HepG2 (cell line): ENCODE measurements at regions not wholly inside any gene's neighbourhood (a gene's known extent, or its start where the extent isn't known, plus 50 kb on each side); places are given as distances from the start of the nearest gene placed in this dataset.

ENCODE experiments used
- ATAC-seq: fragments of 200-7000 bp; cut with Tn5 transposase; 3 replicates; pipeline ENCODE4 v1.9.1; 2020; ENCODE audit warnings: mild to moderate bottlenecking, moderate library complexity
- BruUV-seq: library from RNA; stranded (reverse); fragments of 400-500 nt; replicated peaks from 2 replicates; lab custom pipeline; 2021; lab: Mats Ljungman, UMichigan
- CTCF ChIA-PET: fragments of 300-600 bp; formaldehyde crosslinking; extraction: SDS; loops from one replicate; lab custom pipeline; 2021; ENCODE audit warnings: low total read pairs, inconsistent platforms, low intra/inter-chr PET ratio; lab: Yijun Ruan, JAX
- POLR2A ChIA-PET: fragments of 350-600 bp; sonication (Branson Sonifier 250); formaldehyde crosslinking; loops from one replicate; lab custom pipeline; 2020; ENCODE audit warnings: antibody characterized with exemption, inconsistent platforms; lab: Yijun Ruan, JAX
- DNase-seq: peaks from one replicate; pipeline ENCODE4 v3.0.0-alpha.2; 2015; ENCODE audit warnings: low spot score
- FAIRE-seq: peaks from 3 replicates; lab custom pipeline; 2011; peaks lifted over from hg19 to GRCh38; lab: Jason Lieb, UNC
- H2AFZ ChIP-seq: one replicate; pipeline ENCODE4 v1.6.1; 2011; ENCODE audit warnings: low read length, inconsistent platforms
- H3K27ac ChIP-seq: fragments of 300-600 bp; 3 replicates; pipeline ENCODE4 v1.8.0; 2011; ENCODE audit warnings: mixed run types, mild to moderate bottlenecking, mixed read lengths, low read length, inconsistent platforms; ENCODE audit not compliant: insufficient read depth; ENCODE audit errors: extremely low read length
- H3K27me3 ChIP-seq, 2 experiments: fragments of 200-600 bp in 1 of 2; 2 replicates in 1 of 2; 3 replicates in 1 of 2; pipeline versions ENCODE4 v1.6.0 to v1.8.0; 2011; ENCODE audit warnings: low read length in 2 of 2, mild to moderate bottlenecking in 2 of 2, moderate library complexity in 2 of 2, inconsistent platforms in 1 of 2; ENCODE audit not compliant: insufficient read depth in 2 of 2, control insufficient read depth in 1 of 2
- H3K36me3 ChIP-seq, 2 experiments: fragments of 200-600 bp in 1 of 2; replicated peaks in 1 of 2; 2 replicates in 1 of 2; 3 replicates in 1 of 2; pipeline versions ENCODE4 v1.5.1 to v1.8.0; 2011; ENCODE audit warnings: low read length in 2 of 2, inconsistent platforms in 1 of 2; ENCODE audit not compliant: insufficient read depth in 2 of 2, control insufficient read depth in 1 of 2
- H3K4me1 ChIP-seq: 2 replicates; pipeline ENCODE4 v1.5.1; 2012; ENCODE audit warnings: low read length, inconsistent platforms; ENCODE audit not compliant: insufficient read depth
- H3K4me2 ChIP-seq: 2 replicates; pipeline ENCODE4 v1.6.0; 2011; ENCODE audit warnings: low read depth, low read length, inconsistent platforms
- H3K4me3 ChIP-seq, 3 experiments: fragments of 200-600 bp in 1 of 3; sonication (generic), shearing (Covaris generic) in 1 of 3; replicated peaks in 1 of 3; 2 replicates each; pipeline ENCODE4 v1.5.1; 2011 to 2016; ENCODE audit warnings: low read length in 3 of 3, inconsistent platforms in 2 of 3, low read depth in 2 of 3, mild to moderate bottlenecking in 2 of 3, control low read depth in 1 of 3, mixed read lengths in 1 of 3; ENCODE audit not compliant: insufficient read depth in 1 of 3
- H3K79me2 ChIP-seq: one replicate; pipeline ENCODE4 v1.6.1; 2011; ENCODE audit warnings: low read length, inconsistent platforms; ENCODE audit not compliant: insufficient read depth
- H3K9ac ChIP-seq: 2 replicates; pipeline ENCODE4 v1.6.0; 2011; ENCODE audit warnings: mild to moderate bottlenecking, low read depth, low read length, inconsistent platforms; ENCODE audit not compliant: insufficient read depth
- H3K9me3 ChIP-seq: 2 replicates; pipeline ENCODE4 v1.5.1; 2012; ENCODE audit warnings: mild to moderate bottlenecking, low read length
- H4K20me1 ChIP-seq: 2 replicates; pipeline ENCODE4 v1.6.0; 2011; ENCODE audit warnings: inconsistent platforms, mild to moderate bottlenecking, low read length, moderate library complexity; ENCODE audit not compliant: insufficient read depth
- CCDC6 ChIP-seq: sonication (generic); formaldehyde crosslinking; IDR thresholded peaks from 2 replicates; pipeline ENCODE4 v1.8.1; 2022; ENCODE audit warnings: mild to moderate bottlenecking, missing genetic modification reagents, moderate library complexity
- CEBPB ChIP-seq: IDR thresholded peaks from 2 replicates; pipeline ENCODE4 v1.6.1; 2011; ENCODE audit warnings: low read depth, low read length, improper control_type of control experiment, borderline replicate concordance
- FOSL1 ChIP-seq: sonication (generic); formaldehyde crosslinking; IDR thresholded peaks from 2 replicates; pipeline ENCODE4 v1.9.0; 2021; ENCODE audit warnings: missing genetic modification reagents, borderline replicate concordance
- PTBP1 ChIP-seq: fragments of 200-400 bp; formaldehyde crosslinking; IDR thresholded peaks from 2 replicates; pipeline ENCODE4 v1.6.1; 2018; ENCODE audit warnings: low read length, low read depth; ENCODE audit not compliant: poor library complexity, severe bottlenecking
- ZNF30 ChIP-seq: sonication (generic); formaldehyde crosslinking; IDR thresholded peaks from 2 replicates; pipeline ENCODE4 v1.5.0; 2020; ENCODE audit warnings: mild to moderate bottlenecking, missing genetic modification reagents
- WGBS: methylation state at CpG from one replicate; pipeline ENCODE4 v1.1.6; 2017; ENCODE audit warnings: low lambda C conversion rate; 5-methylcytosine and 5-hydroxymethylcytosine counted together
- in situ Hi-C: cut with HindIII; loops from 2 replicates; pipeline ENCODE4 v1.10.0; 2017; ENCODE audit warnings: low pct_unique_long_range_greater_than_20kb; ENCODE audit not compliant: extremely low pct_ligation_motif_present
- intact Hi-C: fragments of 100-400 bp; cut with micrococcal nuclease; formaldehyde crosslinking; loops from one replicate; pipeline ENCODE4 v1.10.0; 2022; ENCODE audit not compliant: unreplicated experiment
- TF ChIP-seq, protein P1 (sequence below): sonication (generic); formaldehyde crosslinking; IDR thresholded peaks from 2 replicates; pipeline ENCODE4 v1.9.0; 2021; ENCODE audit warnings: missing genetic modification reagents, borderline replicate concordance

DNA sequence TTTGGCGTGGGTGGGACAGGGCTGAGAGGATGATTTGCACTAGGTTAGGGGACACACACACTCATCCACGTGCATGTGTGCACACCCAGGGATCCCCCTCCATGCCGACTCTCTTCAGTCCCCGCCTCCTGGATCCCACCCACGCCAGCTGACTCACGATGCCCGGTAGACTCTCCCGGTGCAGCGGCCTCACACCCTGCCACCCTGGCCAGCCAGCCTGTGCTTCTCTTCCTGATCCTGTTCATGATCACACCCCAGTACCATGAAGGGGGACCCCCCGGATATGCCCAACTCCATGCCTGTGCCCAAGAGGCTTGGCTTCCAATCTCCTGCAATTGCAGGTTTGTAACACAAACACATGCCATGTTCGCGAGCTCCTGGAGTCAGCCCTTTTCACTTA, 157.8 kb upstream of the HDAC4 start (continued):
- TF ChIP-seq, protein P1, sequence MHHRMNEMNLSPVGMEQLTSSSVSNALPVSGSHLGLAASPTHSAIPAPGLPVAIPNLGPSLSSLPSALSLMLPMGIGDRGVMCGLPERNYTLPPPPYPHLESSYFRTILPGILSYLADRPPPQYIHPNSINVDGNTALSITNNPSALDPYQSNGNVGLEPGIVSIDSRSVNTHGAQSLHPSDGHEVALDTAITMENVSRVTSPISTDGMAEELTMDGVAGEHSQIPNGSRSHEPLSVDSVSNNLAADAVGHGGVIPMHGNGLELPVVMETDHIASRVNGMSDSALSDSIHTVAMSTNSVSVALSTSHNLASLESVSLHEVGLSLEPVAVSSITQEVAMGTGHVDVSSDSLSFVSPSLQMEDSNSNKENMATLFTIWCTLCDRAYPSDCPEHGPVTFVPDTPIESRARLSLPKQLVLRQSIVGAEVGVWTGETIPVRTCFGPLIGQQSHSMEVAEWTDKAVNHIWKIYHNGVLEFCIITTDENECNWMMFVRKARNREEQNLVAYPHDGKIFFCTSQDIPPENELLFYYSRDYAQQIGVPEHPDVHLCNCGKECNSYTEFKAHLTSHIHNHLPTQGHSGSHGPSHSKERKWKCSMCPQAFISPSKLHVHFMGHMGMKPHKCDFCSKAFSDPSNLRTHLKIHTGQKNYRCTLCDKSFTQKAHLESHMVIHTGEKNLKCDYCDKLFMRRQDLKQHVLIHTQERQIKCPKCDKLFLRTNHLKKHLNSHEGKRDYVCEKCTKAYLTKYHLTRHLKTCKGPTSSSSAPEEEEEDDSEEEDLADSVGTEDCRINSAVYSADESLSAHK = no peak
- no peak for TF ChIP-seq FOSL1 (CRISPR knock-in tag)

DNA sequence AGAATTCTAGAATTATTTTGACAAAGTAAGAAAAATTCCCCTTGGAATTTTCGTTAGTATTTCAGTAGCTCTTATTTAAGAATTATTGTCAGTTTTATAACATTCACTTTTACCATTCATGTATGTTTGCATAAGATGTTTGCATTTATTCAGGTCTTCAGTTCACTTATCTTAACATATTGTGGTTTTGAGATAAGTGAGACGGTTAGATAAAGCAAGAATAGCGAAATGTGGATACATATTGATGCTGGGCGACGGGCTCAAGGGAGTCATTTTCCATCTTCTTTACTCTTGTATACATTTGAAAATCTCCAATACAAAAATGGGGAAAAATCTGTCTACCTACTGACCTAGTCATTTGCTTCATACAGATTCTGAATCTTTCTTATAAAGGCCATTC, 156.7 kb upstream of the HDAC4 start:
- Histone ChIP-seq H3K79me2 (no peaks in the 10 kb centered on the region), H3K4me1 (no peaks in the 10 kb centered on the region), H3K4me2 (no peak overlapping the region), H3K9ac (no peak overlapping the region), H3K9me3 (no peaks in the 10 kb centered on the region), H4K20me1 (no peaks in the 10 kb centered on the region), H3K27me3 (peaks cover 12 to 61% of the 10 kb centered on the region in 2 experiments; a peak in 4 of 5 replicates), H3K36me3 (no peaks in the 10 kb centered on the region), H3K27ac (no peak overlapping the region), H3K4me3 (no peak overlapping the region), H2AFZ (no peak overlapping the region)
- TF ChIP-seq PTBP1 = no peak
- 6% methylated on average over 5 of the region's 5 CpGs for WGBS
- ATAC-seq (no peak), FAIRE-seq (no peak), DNase-seq (no peak)
- intact Hi-C loops = no loop called here
- POLR2A ChIA-PET = no interaction called here
- CTCF ChIA-PET = no interaction called here
- in situ Hi-C loops = no loop called here
- no TSS peak for BruUV-seq

DNA sequence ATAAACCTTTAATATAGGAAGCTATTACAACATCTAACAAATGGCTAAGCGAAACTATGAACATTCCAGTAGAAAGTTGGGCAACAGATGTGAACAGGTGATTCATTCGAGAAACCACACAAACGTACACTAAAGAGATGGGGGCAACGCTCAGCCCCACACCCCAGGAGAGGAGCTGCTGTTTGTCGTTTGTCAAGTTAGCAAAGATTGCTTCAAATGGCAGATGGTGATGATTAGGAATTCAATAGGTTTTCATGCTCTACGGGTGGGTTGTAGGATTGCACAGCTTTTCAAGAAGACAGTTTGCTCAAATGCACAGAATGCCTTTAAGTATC, 154.7 kb upstream of the HDAC4 start:
- Histone ChIP-seq H3K27ac (no peak overlapping the region), H4K20me1 (no peaks in the 10 kb centered on the region), H3K4me1 (no peaks in the 10 kb centered on the region), H3K4me3 (no peak overlapping the region), H3K9ac (no peak overlapping the region), H3K27me3 (peaks cover 7 to 61% of the 10 kb centered on the region in 2 experiments; a peak in 4 of 5 replicates), H3K9me3 (no peaks in the 10 kb centered on the region), H3K36me3 (no peaks in the 10 kb centered on the region), H2AFZ (no peak overlapping the region), H3K4me2 (no peak overlapping the region), H3K79me2 (no peaks in the 10 kb centered on the region)
- intact Hi-C loops (no loop called here), in situ Hi-C loops (no loop called here)
- ATAC-seq = no peak
- no peak for FAIRE-seq
- TF ChIP-seq CCDC6 (CRISPR knock-in tag) = no peak
- no peak for TF ChIP-seq ZNF30 (CRISPR knock-in tag)
- TF ChIP-seq CEBPB = peak; percentile 53; the same call in 1 of the 2 replicates
- CTCF ChIA-PET = no interaction called here
- BruUV-seq = no TSS peak
- POLR2A ChIA-PET = no interaction called here
- 2% methylated on average over 6 of the region's 6 CpGs for WGBS
- DNase-seq = no peak
